Body of pancreas (tissue), 4 donors: ENCODE measurements at regions not wholly inside any gene's neighbourhood (a gene's known extent, or its start where the extent isn't known, plus 50 kb on each side); places are given as distances from the start of the nearest gene placed in this dataset.

Experiments
- ATAC-seq: fragments of 150-250 bp; one replicate; pipeline ENCODE4 v1.9.1; 2016
- DNase-seq, 4 donors: peaks; one replicate each; pipeline ENCODE4 v3.0.0-alpha.2; 2019
- H3K27ac ChIP-seq, 4 donors: fragments of 200-600 bp; sonication (generic); 1 replicate in 3 of 4; 2 replicates in 1 of 4; pipeline versions ENCODE4 v1.5.1 to v1.6.1; 2016 to 2019; ENCODE audit warnings: mild to moderate bottlenecking in 1 of 4, mixed read lengths in 1 of 4, moderate library complexity in 1 of 4
- H3K27me3 ChIP-seq, 2 donors: fragments of 200-600 bp; sonication (generic); one replicate each; pipeline ENCODE4 v1.6.0; 2016; ENCODE audit warnings: mild to moderate bottlenecking in 1 of 2
- H3K36me3 ChIP-seq, 2 donors: fragments of 200-600 bp; sonication (generic); replicated peaks in 1 of 2; 2 replicates each; pipeline ENCODE4 v1.5.1; 2016; ENCODE audit warnings: low read depth in 2 of 2; ENCODE audit not compliant: insufficient read depth in 1 of 2
- H3K4me1 ChIP-seq: fragments of 200-600 bp; sonication (generic); one replicate; pipeline ENCODE4 v1.6.0; 2016
- H3K4me3 ChIP-seq, 2 donors: fragments of 200-600 bp; sonication (generic); 1 replicate in 1 of 2; 2 replicates in 1 of 2; pipeline ENCODE4 v1.5.1; 2016 to 2019
- H3K9me3 ChIP-seq, 3 donors: fragments of 200-600 bp; sonication (generic); 1 replicate in 2 of 3; 2 replicates in 1 of 3; pipeline ENCODE4 v1.5.1; 2016
- POLR2A ChIP-seq, 3 donors: fragments of 450-650 bp; IDR thresholded peaks; one replicate each; pipeline ENCODE4 v1.6.1; 2016; ENCODE audit warnings: antibody characterized with exemption in 3 of 3, mild to moderate bottlenecking in 2 of 3
- WGBS, 2 donors: methylation state at CpG; one replicate each; pipeline ENCODE4 v1.1.5; 2017; 5-methylcytosine and 5-hydroxymethylcytosine counted together
- intact Hi-C: fragments of 100-400 bp; cut with DNase I; formaldehyde crosslinking; loops from one replicate; pipeline ENCODE4 v1.15.1; 2023
- TF ChIP-seq, protein P1 (sequence below), 7 experiments: fragments of 450-650 bp in 4 of 7; fragments of 200-600 bp in 3 of 7; sonication (generic) in 3 of 7; IDR thresholded peaks; one replicate each; pipeline ENCODE4 v1.5.1; 2016 to 2019; ENCODE audit warnings: antibody characterized with exemption in 7 of 7

- H3K36me3 ChIP-seq: no peaks in the 10 kb centered on the region
- H3K4me1 ChIP-seq: peaks cover 8% of the 10 kb centered on the region
- H3K27ac ChIP-seq: no peak overlapping the region
- H3K27me3 ChIP-seq: no peaks in the 10 kb centered on the region
- no peak for TF ChIP-seq POLR2A (IDR thresholded peaks at IDR 0.05)
- TF ChIP-seq, protein P1, sequence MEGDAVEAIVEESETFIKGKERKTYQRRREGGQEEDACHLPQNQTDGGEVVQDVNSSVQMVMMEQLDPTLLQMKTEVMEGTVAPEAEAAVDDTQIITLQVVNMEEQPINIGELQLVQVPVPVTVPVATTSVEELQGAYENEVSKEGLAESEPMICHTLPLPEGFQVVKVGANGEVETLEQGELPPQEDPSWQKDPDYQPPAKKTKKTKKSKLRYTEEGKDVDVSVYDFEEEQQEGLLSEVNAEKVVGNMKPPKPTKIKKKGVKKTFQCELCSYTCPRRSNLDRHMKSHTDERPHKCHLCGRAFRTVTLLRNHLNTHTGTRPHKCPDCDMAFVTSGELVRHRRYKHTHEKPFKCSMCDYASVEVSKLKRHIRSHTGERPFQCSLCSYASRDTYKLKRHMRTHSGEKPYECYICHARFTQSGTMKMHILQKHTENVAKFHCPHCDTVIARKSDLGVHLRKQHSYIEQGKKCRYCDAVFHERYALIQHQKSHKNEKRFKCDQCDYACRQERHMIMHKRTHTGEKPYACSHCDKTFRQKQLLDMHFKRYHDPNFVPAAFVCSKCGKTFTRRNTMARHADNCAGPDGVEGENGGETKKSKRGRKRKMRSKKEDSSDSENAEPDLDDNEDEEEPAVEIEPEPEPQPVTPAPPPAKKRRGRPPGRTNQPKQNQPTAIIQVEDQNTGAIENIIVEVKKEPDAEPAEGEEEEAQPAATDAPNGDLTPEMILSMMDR (IDR thresholded peaks at IDR 0.05): no peak
- no peak overlapping the region for H3K4me3 ChIP-seq
- intact Hi-C loops: no loop called here
- 41 to 75% methylated on average over 1 of the region's 1 CpG for WGBS, 2 donors
- no peaks in the 10 kb centered on the region for H3K9me3 ChIP-seq
- no peak for ATAC-seq
- DNase-seq: no peak
Measured at GRCh38 chr1:217067642-217068041, 344.4 kb upstream of the ESRRG start.

GRCh38 chr1:217066794-217067193 is 343.6 kb upstream of the ESRRG start:
- H3K4me3 ChIP-seq: no peak overlapping the region
- intact Hi-C loops: no loop called here
- TF ChIP-seq, protein P1 (IDR thresholded peaks at IDR 0.05): no peak
- TF ChIP-seq POLR2A (IDR thresholded peaks at IDR 0.05): no peak
- ATAC-seq (no peak), DNase-seq (no peak)
- H3K9me3 ChIP-seq: no peaks in the 10 kb centered on the region
- H3K27me3 ChIP-seq: no peaks in the 10 kb centered on the region
- H3K27ac ChIP-seq: no peak overlapping the region
- H3K36me3 ChIP-seq: no peaks in the 10 kb centered on the region
- peaks cover 8% of the 10 kb centered on the region for H3K4me1 ChIP-seq
- 81 to 87% methylated on average over 3 of the region's 3 CpGs for WGBS, 2 donors

DNA sequence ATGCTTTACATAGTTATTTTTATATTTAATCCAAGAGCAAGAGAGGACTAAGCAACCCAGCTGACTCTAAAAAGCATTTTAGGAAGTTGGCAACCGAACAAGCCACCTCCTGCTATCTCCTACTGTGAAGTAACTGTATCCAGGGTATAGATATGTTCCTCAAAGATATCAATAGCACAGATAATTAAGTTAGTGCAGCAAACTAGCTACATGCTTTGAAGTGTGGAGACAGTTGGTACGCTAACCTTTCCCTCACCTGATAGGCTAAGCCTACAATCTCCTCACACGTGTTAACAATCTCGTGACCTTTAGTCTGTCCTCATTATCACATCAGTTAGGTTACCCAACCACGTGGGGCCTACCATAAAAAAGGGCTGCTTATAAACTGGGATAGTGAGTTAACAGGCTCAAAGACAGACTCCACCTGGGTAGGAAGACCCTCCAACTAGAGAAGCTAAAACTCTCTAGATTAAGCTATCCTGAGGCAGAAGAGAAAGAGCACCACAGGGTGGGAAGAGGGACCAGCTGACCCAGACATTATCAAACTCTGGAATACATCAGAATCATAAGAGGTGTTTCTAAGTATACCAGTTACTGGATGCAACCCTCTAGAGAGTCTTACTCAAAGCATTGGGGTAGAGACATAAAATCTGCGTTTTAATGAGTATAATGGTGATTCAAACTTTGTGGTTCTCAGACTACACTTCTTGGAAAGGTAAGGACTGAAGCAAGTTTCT is 340.1 kb upstream of the ESRRG start:
- H3K36me3 ChIP-seq: no peaks in the 10 kb centered on the region
- H3K4me1 ChIP-seq: peaks cover 8% of the 10 kb centered on the region
- H3K27me3 ChIP-seq: no peaks in the 10 kb centered on the region
- WGBS, 2 donors: 34 to 36% methylated on average over 6 of the region's 6 CpGs
- H3K9me3 ChIP-seq: no peaks in the 10 kb centered on the region
- H3K27ac ChIP-seq: no peak overlapping the region
- ATAC-seq (no peak), DNase-seq (no peak)
- intact Hi-C loops: no loop called here
- H3K4me3 ChIP-seq: no peak overlapping the region
- no peak for TF ChIP-seq POLR2A (IDR thresholded peaks at IDR 0.05)
- TF ChIP-seq, protein P1 (IDR thresholded peaks at IDR 0.05): no peak

DNA sequence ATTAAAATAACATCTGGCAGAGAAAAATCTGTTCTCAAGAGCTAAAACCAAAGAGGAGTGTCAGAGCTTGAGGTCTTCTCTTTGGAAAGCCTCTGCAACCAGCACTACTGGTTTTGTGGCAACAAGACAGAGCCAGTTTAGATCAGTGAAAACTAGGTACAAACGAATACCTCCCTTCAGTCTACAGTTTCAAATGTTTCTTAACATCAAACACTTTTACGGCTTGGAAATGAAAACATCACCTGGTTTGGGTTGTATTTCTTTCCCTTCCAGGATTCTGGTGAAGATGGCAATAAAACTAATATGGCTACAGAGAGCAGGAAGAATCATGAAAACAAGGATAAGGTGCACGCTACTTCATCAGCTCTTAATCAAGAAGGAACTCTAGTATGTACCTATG is 339.4 kb upstream of the ESRRG start:
- no peak for TF ChIP-seq POLR2A (IDR thresholded peaks at IDR 0.05)
- TF ChIP-seq, protein P1 (IDR thresholded peaks at IDR 0.05): no peak
- Histone ChIP-seq H3K4me1 (peaks cover 8% of the 10 kb centered on the region), H3K9me3 (no peaks in the 10 kb centered on the region), H3K4me3 (no peak overlapping the region), H3K27me3 (no peaks in the 10 kb centered on the region), H3K27ac (no peak overlapping the region), H3K36me3 (no peaks in the 10 kb centered on the region)
- intact Hi-C loops: no loop called here
- ATAC-seq (no peak), DNase-seq (no peak)
- 49 to 53% methylated on average over 3 of the region's 3 CpGs for WGBS, 2 donors

GRCh38 chr1:217059401-217059800 is 336.2 kb upstream of the ESRRG start:
- H3K9me3 ChIP-seq: no peaks in the 10 kb centered on the region
- H3K27ac ChIP-seq: no peak overlapping the region
- TF ChIP-seq, protein P1 (IDR thresholded peaks at IDR 0.05): no peak
- TF ChIP-seq POLR2A (IDR thresholded peaks at IDR 0.05): no peak
- H3K27me3 ChIP-seq: no peaks in the 10 kb centered on the region
- H3K4me3 ChIP-seq: no peak overlapping the region
- no peaks in the 10 kb centered on the region for H3K36me3 ChIP-seq
- DNase-seq (no peak), ATAC-seq (no peak)
- WGBS, 2 donors: 58 to 68% methylated on average over 1 of the region's 1 CpG
- H3K4me1 ChIP-seq: peaks cover 8% of the 10 kb centered on the region
- intact Hi-C loops: no loop called here
